Liver (tissue), 8 donors: ENCODE measurements at regions not wholly inside any gene's neighbourhood (a gene's known extent, or its start where the extent isn't known, plus 50 kb on each side); places are given as distances from the start of the nearest gene placed in this dataset.

ENCODE experiments used
- DNase-seq: peaks from one replicate; pipeline ENCODE4 v3.0.0-alpha.2; 2017; ENCODE audit warnings: low spot score
- H3K27ac ChIP-seq, 2 donors: one replicate each; pipeline ENCODE4 v1.7.0; 2013; ENCODE audit warnings: inconsistent platforms in 2 of 2, low read length in 2 of 2, control low read depth in 1 of 2, low read depth in 1 of 2, mild to moderate bottlenecking in 1 of 2
- H3K27me3 ChIP-seq, 4 donors: one replicate each; pipeline versions ENCODE4 v1.6.1 to v1.7.0; 2013; ENCODE audit warnings: low read length in 3 of 4, inconsistent platforms in 1 of 4, mild to moderate bottlenecking in 1 of 4, moderate library complexity in 1 of 4; ENCODE audit not compliant: control insufficient read depth in 4 of 4, insufficient read depth in 4 of 4
- H3K36me3 ChIP-seq, 4 donors: one replicate each; pipeline versions ENCODE4 v1.6.1 to v1.7.0; 2013; ENCODE audit warnings: low read length in 3 of 4, mild to moderate bottlenecking in 3 of 4, low read depth in 1 of 4, moderate library complexity in 1 of 4; ENCODE audit not compliant: control insufficient read depth in 4 of 4, insufficient read depth in 3 of 4
- H3K4me1 ChIP-seq, 4 donors: one replicate each; pipeline versions ENCODE4 v1.6.1 to v1.7.0; 2013; ENCODE audit warnings: low read length in 3 of 4, mild to moderate bottlenecking in 3 of 4, moderate library complexity in 1 of 4; ENCODE audit not compliant: control insufficient read depth in 4 of 4, insufficient read depth in 4 of 4
- H3K4me3 ChIP-seq, 3 donors: one replicate each; pipeline versions ENCODE4 v1.6.1 to v1.7.0; 2013; ENCODE audit warnings: low read length in 3 of 3, control low read depth in 1 of 3, low read depth in 1 of 3, mild to moderate bottlenecking in 1 of 3
- H3K9ac ChIP-seq, 2 donors: one replicate each; pipeline ENCODE4 v1.7.0; 2013; ENCODE audit warnings: low read length in 2 of 2, mild to moderate bottlenecking in 2 of 2, moderate library complexity in 2 of 2, control low read depth in 1 of 2, low read depth in 1 of 2
- H3K9me3 ChIP-seq, 4 donors: one replicate each; pipeline versions ENCODE4 v1.6.1 to v1.7.0; 2013; ENCODE audit warnings: low read length in 3 of 4; ENCODE audit not compliant: control insufficient read depth in 4 of 4
- EGR1 ChIP-seq, 2 donors: IDR thresholded peaks; 2 replicates each; pipeline ENCODE4 v1.6.1; 2016 to 2018; ENCODE audit warnings: antibody characterized with exemption in 2 of 2, low read depth in 2 of 2
- FOXA1 ChIP-seq: IDR thresholded peaks from 2 replicates; pipeline ENCODE4 v1.6.1; 2016; ENCODE audit warnings: antibody characterized with exemption
- FOXA2 ChIP-seq: IDR thresholded peaks from 2 replicates; pipeline ENCODE4 v1.6.1; 2016; ENCODE audit warnings: antibody characterized with exemption
- GABPA ChIP-seq, 2 donors: IDR thresholded peaks in 1 of 2; conservative IDR thresholded peaks in 1 of 2; 2 replicates each; pipeline ENCODE4 v1.6.1; 2016; ENCODE audit warnings: antibody characterized with exemption in 2 of 2, mild to moderate bottlenecking in 1 of 2, moderate library complexity in 1 of 2
- HNF4G ChIP-seq: IDR thresholded peaks from 2 replicates; pipeline ENCODE4 v1.6.1; 2016; ENCODE audit warnings: antibody characterized with exemption
- JUND ChIP-seq, 2 donors: IDR thresholded peaks; 2 replicates each; pipeline ENCODE4 v1.6.1; 2016; ENCODE audit warnings: antibody characterized with exemption in 2 of 2
- NR2F2 ChIP-seq: IDR thresholded peaks from 2 replicates; pipeline ENCODE4 v1.6.1; 2016; ENCODE audit warnings: antibody characterized with exemption
- RAD21 ChIP-seq, 2 donors: IDR thresholded peaks; 2 replicates each; pipeline ENCODE4 v1.6.1; 2016; ENCODE audit warnings: antibody characterized with exemption in 2 of 2, mild to moderate bottlenecking in 2 of 2
- SP1 ChIP-seq: IDR thresholded peaks from 2 replicates; pipeline ENCODE4 v1.6.1; 2018; ENCODE audit warnings: antibody characterized with exemption, mild to moderate bottlenecking
- TAF1 ChIP-seq: conservative IDR thresholded peaks from 2 replicates; pipeline ENCODE4 v1.6.1; 2016; ENCODE audit warnings: antibody characterized with exemption, mild to moderate bottlenecking
- YY1 ChIP-seq: IDR thresholded peaks from 2 replicates; pipeline ENCODE4 v1.6.1; 2016; ENCODE audit warnings: antibody characterized with exemption, mild to moderate bottlenecking
- WGBS: extraction: QIAGEN DNeasy Blood & Tissue Kit; methylation state at CpG from one replicate; pipeline ENCODE4 v1.1.7; 2013; 5-methylcytosine and 5-hydroxymethylcytosine counted together
- TF ChIP-seq, protein P1 (sequence below): IDR thresholded peaks from 2 replicates; pipeline ENCODE4 v1.6.1; 2016; ENCODE audit warnings: antibody characterized with exemption
- TF ChIP-seq, protein P2 (sequence below): IDR thresholded peaks from 2 replicates; pipeline ENCODE4 v1.6.1; 2016; ENCODE audit warnings: antibody characterized with exemption
- TF ChIP-seq, protein P3 (sequence below): IDR thresholded peaks from 2 replicates; pipeline ENCODE4 v1.6.1; 2016; ENCODE audit warnings: antibody characterized with exemption, mild to moderate bottlenecking
- TF ChIP-seq, protein P4 (sequence below): fragments of 150-350 bp; IDR thresholded peaks from 2 replicates; pipeline ENCODE4 v1.5.1; 2017; ENCODE audit warnings: improper control_type of control experiment, low read depth, low read length; ENCODE audit not compliant: missing input control
- donor health status: healthy.
- donor health status: healthy.
- donor health status: healthy.
- donor health status: healthy.
- donor health status: healthy.

DNA sequence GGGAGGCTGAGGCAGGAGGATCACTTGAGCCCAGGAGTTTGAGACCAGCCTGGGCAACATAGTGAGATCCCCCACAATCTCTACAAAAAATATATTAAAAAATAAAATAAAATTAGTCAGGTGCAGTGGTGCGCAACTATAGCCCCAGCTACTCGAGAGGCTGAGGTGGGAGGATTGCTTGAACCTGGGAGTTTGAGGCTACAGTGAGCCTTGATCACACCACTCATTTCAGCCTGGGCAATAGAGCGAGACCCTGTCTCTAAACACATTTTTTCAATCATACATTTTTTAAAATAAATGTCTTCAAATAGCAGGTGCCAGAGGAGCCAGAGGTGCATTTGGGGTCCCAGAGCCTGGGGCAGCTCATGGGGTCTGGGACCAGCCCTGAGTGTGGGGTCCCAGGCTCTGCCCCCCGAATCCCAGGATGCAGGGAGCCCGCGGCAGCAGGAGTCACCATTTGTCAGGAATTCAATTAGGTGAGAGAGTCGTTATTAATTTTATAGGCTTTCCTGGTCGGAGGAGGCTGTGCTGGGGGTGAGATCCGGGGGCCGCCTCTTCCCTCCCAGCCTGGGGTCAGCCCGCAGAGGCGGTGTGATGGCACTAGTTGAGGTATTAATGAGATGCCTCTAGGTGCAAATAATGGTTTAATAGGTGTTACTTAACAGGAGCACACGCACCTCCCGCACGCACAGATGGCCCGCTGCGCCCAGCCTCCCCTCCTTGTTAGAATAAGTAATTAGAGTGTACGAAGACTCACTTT lies 78.3 kb downstream of the MICALL2 start:
- Histone ChIP-seq H3K9me3 (no peaks in the 10 kb centered on the region), H3K36me3 (no peaks in the 10 kb centered on the region), H3K27me3 (peaks cover 0 to 10% (median 3%) of the 10 kb centered on the region in 4 donors), H3K9ac (no peak overlapping the region), H3K4me1 (no peaks in the 10 kb centered on the region), H3K4me3 (no peak overlapping the region), H3K27ac (no peak overlapping the region)
- WGBS: 61% methylated on average over 18 of the region's 18 CpGs
- no peak for DNase-seq
- TF ChIP-seq EGR1 (IDR thresholded peaks at IDR 0.05; ENCODE audit: low read depth in 2 of 2): no peak
- TF ChIP-seq HNF4G: no peak
- no peak for TF ChIP-seq TAF1
- no peak for TF ChIP-seq SP1
- TF ChIP-seq NR2F2: no peak
- TF ChIP-seq, protein P1, sequence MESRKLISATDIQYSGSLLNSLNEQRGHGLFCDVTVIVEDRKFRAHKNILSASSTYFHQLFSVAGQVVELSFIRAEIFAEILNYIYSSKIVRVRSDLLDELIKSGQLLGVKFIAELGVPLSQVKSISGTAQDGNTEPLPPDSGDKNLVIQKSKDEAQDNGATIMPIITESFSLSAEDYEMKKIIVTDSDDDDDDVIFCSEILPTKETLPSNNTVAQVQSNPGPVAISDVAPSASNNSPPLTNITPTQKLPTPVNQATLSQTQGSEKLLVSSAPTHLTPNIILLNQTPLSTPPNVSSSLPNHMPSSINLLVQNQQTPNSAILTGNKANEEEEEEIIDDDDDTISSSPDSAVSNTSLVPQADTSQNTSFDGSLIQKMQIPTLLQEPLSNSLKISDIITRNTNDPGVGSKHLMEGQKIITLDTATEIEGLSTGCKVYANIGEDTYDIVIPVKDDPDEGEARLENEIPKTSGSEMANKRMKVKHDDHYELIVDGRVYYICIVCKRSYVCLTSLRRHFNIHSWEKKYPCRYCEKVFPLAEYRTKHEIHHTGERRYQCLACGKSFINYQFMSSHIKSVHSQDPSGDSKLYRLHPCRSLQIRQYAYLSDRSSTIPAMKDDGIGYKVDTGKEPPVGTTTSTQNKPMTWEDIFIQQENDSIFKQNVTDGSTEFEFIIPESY: no peak
- no peak for TF ChIP-seq RAD21 (IDR thresholded peaks at IDR 0.05)

DNA sequence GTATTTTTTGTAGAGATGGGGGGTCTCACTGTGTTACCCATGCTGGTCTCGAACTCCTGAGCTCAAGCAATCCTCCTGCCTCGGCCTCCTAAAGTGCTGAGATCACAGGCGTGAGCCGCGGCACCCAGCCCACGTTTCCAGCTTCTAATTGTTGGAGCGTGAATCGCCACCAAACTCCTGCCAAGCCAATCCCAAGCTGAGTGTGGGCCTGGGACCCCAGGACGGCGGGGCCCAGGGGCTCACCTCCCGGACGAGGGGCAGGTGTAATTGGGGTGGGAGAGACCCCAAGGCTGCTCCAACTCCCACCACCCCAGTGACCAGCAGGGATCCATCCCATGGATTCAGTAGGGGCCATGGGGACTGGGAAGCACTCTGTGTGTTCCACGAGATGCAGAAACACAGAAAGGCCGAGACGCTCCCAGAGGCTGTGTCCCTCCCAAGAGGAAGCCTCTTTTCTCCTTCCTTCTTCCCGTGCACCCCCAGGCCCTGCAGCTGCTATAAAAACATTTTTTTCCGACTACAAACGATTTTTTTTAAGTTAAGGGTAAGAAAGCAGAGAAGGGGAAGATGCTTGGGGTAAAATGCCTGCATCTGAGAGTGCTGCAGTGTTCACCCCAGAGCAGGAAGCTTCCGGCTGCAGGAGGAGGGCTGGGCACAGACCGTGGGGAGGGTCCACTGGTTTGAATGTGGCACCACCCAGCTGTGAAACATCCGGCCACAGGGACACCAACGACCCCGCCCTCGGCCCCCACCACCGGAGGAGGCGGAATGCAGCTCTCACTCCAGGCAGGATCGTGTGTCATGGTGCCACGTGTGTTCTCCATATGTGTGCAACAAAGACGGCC lies 76.5 kb downstream of the MICALL2 start:
- H3K27me3 ChIP-seq: peaks cover 0 to 5% (median 1%) of the 10 kb centered on the region in 4 donors
- WGBS: 73% methylated on average over 29 of the region's 29 CpGs
- no peak for TF ChIP-seq SP1
- TF ChIP-seq GABPA (IDR thresholded peaks at IDR 0.05 in 1 of 2, conservative IDR thresholded peaks at IDR 0.05 in 1 of 2): no peak
- no peak for DNase-seq
- H3K9me3 ChIP-seq: no peaks in the 10 kb centered on the region
- H3K9ac ChIP-seq: no peak overlapping the region
- no peaks in the 10 kb centered on the region for H3K36me3 ChIP-seq
- no peak overlapping the region for H3K4me3 ChIP-seq
- no peak overlapping the region for H3K27ac ChIP-seq
- no peaks in the 10 kb centered on the region for H3K4me1 ChIP-seq

DNA sequence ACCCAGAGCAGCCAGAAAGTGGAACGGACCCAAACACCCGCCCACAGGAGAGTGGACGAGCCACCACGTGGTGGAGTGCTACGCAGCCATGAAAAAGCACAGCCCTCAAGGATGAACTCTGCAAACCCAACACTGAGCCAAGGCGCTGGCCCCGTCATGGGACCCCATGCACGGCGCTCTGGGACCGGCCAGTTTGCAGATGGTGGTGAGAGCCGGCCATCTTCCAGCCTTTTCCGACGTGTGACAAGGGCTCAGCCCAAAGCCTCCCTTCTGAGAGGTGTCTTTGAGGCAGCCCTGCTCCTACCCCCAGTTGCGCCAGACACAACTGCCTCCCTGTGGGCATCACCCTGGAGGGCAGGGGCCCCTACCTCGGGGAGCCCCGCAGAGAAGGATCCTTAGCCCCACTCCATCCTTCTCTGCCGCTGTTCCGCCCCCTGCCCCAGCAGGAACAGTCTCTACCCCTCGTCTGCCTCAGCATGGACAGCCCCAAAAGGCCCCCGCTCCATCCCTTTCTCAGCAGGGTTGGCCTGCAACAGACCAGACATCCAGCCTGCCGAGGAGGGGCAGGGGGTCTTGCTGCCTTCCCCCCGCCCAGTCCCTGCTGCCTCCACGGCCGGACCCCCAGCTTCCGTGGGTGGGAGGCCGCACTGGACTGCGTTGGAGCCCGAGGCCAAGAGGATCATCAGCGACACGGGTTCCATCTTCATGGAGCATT lies 75.7 kb downstream of the MICALL2 start:
- H3K4me3 ChIP-seq: no peak overlapping the region
- H3K9me3 ChIP-seq: no peaks in the 10 kb centered on the region
- no peaks in the 10 kb centered on the region for H3K36me3 ChIP-seq
- H3K27ac ChIP-seq: no peak overlapping the region
- H3K9ac ChIP-seq: no peak overlapping the region
- no peak for DNase-seq
- WGBS: 80% methylated on average over 30 of the region's 30 CpGs
- no peaks in the 10 kb centered on the region for H3K4me1 ChIP-seq
- H3K27me3 ChIP-seq: peaks cover 0 to 5% (median 2%) of the 10 kb centered on the region in 4 donors
- TF ChIP-seq TAF1: no peak
- no peak for TF ChIP-seq NR2F2
- TF ChIP-seq, protein P2, sequence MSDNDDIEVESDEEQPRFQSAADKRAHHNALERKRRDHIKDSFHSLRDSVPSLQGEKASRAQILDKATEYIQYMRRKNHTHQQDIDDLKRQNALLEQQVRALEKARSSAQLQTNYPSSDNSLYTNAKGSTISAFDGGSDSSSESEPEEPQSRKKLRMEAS: no peak
- no peak for TF ChIP-seq EGR1 (IDR thresholded peaks at IDR 0.05; ENCODE audit: low read depth in 2 of 2)
- TF ChIP-seq GABPA (IDR thresholded peaks at IDR 0.05 in 1 of 2, conservative IDR thresholded peaks at IDR 0.05 in 1 of 2): no peak
- TF ChIP-seq, protein P3, sequence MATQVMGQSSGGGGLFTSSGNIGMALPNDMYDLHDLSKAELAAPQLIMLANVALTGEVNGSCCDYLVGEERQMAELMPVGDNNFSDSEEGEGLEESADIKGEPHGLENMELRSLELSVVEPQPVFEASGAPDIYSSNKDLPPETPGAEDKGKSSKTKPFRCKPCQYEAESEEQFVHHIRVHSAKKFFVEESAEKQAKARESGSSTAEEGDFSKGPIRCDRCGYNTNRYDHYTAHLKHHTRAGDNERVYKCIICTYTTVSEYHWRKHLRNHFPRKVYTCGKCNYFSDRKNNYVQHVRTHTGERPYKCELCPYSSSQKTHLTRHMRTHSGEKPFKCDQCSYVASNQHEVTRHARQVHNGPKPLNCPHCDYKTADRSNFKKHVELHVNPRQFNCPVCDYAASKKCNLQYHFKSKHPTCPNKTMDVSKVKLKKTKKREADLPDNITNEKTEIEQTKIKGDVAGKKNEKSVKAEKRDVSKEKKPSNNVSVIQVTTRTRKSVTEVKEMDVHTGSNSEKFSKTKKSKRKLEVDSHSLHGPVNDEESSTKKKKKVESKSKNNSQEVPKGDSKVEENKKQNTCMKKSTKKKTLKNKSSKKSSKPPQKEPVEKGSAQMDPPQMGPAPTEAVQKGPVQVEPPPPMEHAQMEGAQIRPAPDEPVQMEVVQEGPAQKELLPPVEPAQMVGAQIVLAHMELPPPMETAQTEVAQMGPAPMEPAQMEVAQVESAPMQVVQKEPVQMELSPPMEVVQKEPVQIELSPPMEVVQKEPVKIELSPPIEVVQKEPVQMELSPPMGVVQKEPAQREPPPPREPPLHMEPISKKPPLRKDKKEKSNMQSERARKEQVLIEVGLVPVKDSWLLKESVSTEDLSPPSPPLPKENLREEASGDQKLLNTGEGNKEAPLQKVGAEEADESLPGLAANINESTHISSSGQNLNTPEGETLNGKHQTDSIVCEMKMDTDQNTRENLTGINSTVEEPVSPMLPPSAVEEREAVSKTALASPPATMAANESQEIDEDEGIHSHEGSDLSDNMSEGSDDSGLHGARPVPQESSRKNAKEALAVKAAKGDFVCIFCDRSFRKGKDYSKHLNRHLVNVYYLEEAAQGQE: no peak
- TF ChIP-seq FOXA2: no peak
- no peak for TF ChIP-seq JUND (IDR thresholded peaks at IDR 0.05)
- no peak for TF ChIP-seq FOXA1
- TF ChIP-seq, protein P4, sequence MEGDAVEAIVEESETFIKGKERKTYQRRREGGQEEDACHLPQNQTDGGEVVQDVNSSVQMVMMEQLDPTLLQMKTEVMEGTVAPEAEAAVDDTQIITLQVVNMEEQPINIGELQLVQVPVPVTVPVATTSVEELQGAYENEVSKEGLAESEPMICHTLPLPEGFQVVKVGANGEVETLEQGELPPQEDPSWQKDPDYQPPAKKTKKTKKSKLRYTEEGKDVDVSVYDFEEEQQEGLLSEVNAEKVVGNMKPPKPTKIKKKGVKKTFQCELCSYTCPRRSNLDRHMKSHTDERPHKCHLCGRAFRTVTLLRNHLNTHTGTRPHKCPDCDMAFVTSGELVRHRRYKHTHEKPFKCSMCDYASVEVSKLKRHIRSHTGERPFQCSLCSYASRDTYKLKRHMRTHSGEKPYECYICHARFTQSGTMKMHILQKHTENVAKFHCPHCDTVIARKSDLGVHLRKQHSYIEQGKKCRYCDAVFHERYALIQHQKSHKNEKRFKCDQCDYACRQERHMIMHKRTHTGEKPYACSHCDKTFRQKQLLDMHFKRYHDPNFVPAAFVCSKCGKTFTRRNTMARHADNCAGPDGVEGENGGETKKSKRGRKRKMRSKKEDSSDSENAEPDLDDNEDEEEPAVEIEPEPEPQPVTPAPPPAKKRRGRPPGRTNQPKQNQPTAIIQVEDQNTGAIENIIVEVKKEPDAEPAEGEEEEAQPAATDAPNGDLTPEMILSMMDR: no peak
- TF ChIP-seq YY1: no peak
- no peak for TF ChIP-seq RAD21 (IDR thresholded peaks at IDR 0.05)
